A673 (cell line): ENCODE measurements at regions not wholly inside any gene's neighbourhood (a gene's known extent, or its start where the extent isn't known, plus 50 kb on each side); places are given as distances from the start of the nearest gene placed in this dataset.

Experiments used
- BruUV-seq: library from RNA; stranded (reverse); fragments of 400-500 nt; replicated peaks from 2 replicates; lab custom pipeline; 2021; lab: Mats Ljungman, UMichigan
- CTCF ChIA-PET: fragments of 300-600 bp; sonication (Branson Sonifier 250); formaldehyde crosslinking; loops from one replicate; lab custom pipeline; 2022; ENCODE audit warnings: antibody characterized with exemption; lab: Charles Lee
- POLR2A ChIA-PET: fragments of 300-600 bp; sonication (Branson Sonifier 250); formaldehyde crosslinking; loops from one replicate; lab custom pipeline; 2022; ENCODE audit warnings: antibody characterized with exemption; ENCODE audit not compliant: low non-redundant PET; lab: Charles Lee
- DNase-seq: peaks from one replicate; pipeline ENCODE4 v3.0.0-alpha.2; 2015; ENCODE audit warnings: low spot score
- H3K27ac ChIP-seq: fragments of 200-600 bp; sonication (generic); 2 replicates; pipeline ENCODE4 v1.5.1; 2016; ENCODE audit warnings: mixed run types, low read depth, mild to moderate bottlenecking, mixed read lengths, antibody characterized with exemption, low read length; ENCODE audit not compliant: poor library complexity, severe bottlenecking
- H3K27me3 ChIP-seq: fragments of 200-600 bp; sonication (generic); replicated peaks from 2 replicates; pipeline ENCODE4 v1.6.1; 2017; ENCODE audit warnings: mixed run types, low read depth, mild to moderate bottlenecking, mixed read lengths, antibody characterized with exemption, low read length; ENCODE audit not compliant: insufficient read depth, poor library complexity
- H3K36me3 ChIP-seq: fragments of 200-600 bp; sonication (generic); 2 replicates; pipeline ENCODE4 v1.6.1; 2016; ENCODE audit warnings: mixed run types, mild to moderate bottlenecking, mixed read lengths, antibody characterized with exemption, low read length; ENCODE audit not compliant: insufficient read depth, poor library complexity, severe bottlenecking
- H3K4me1 ChIP-seq: fragments of 200-600 bp; sonication (generic); 2 replicates; pipeline ENCODE4 v1.6.1; 2017; ENCODE audit warnings: mixed run types, mild to moderate bottlenecking, mixed read lengths, antibody characterized with exemption, low read length; ENCODE audit not compliant: insufficient read depth, poor library complexity, severe bottlenecking
- H3K4me3 ChIP-seq: fragments of 200-600 bp; sonication (generic); 2 replicates; pipeline ENCODE4 v1.5.1; 2016; ENCODE audit warnings: low read depth, mixed run types, mild to moderate bottlenecking, mixed read lengths, low read length; ENCODE audit not compliant: poor library complexity, severe bottlenecking
- H3K9me3 ChIP-seq: fragments of 200-600 bp; sonication (generic); 2 replicates; pipeline ENCODE4 v1.6.1; 2016; ENCODE audit warnings: mixed run types, low read depth, mild to moderate bottlenecking, mixed read lengths, antibody characterized with exemption, low read length; ENCODE audit not compliant: poor library complexity, severe bottlenecking
- EZH2 ChIP-seq: fragments of 200-600 bp; sonication (generic); IDR thresholded peaks from 2 replicates; pipeline ENCODE4 v1.6.1; 2017; ENCODE audit warnings: borderline replicate concordance, low read depth, mild to moderate bottlenecking, mixed read lengths, antibody characterized with exemption, low read length; ENCODE audit not compliant: poor library complexity, severe bottlenecking
- intact Hi-C: fragments of 100-400 bp; cut with micrococcal nuclease; formaldehyde crosslinking; loops from one replicate; pipeline ENCODE4 v1.10.0; 2022; ENCODE audit not compliant: unreplicated experiment
- TF ChIP-seq, protein P1 (sequence below): fragments of 300-800, 200-600 bp; sonication (generic); conservative IDR thresholded peaks from 2 replicates; pipeline ENCODE4 v1.5.1; 2017; ENCODE audit warnings: low read depth, mild to moderate bottlenecking, antibody characterized with exemption, low read length, moderate library complexity, mixed read lengths

DNA sequence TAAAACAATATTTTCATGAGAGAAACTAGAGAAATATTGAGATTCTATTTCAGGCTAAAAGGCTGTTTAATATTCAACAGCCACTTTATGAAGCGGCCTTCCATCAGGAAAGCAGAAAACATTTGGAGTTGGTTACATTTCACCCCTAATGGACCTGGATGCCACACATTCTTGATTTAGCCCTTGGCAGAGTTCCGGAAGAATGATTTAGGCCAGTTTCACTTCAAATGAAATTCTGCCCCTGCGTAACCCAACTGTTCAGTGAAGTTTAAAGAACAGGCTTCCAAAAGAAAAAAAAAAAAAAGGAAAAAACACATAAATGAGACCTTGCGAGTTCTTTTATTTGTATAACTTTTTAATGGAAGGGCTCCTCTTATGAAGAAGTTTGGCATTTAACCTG, 239.2 kb upstream of the AKR1E2 start:
- Histone ChIP-seq H3K4me1 (no peaks in the 10 kb centered on the region), H3K9me3 (no peaks in the 10 kb centered on the region), H3K36me3 (no peaks in the 10 kb centered on the region), H3K27me3 (peaks cover 40% of the 10 kb centered on the region), H3K4me3 (no peak overlapping the region), H3K27ac (no peak overlapping the region)
- POLR2A ChIA-PET: no interaction called here
- DNase-seq: no peak
- BruUV-seq: no TSS peak
- intact Hi-C loops: no loop called here
- CTCF ChIA-PET: no interaction called here
- TF ChIP-seq EZH2: no peak
- TF ChIP-seq, protein P1, sequence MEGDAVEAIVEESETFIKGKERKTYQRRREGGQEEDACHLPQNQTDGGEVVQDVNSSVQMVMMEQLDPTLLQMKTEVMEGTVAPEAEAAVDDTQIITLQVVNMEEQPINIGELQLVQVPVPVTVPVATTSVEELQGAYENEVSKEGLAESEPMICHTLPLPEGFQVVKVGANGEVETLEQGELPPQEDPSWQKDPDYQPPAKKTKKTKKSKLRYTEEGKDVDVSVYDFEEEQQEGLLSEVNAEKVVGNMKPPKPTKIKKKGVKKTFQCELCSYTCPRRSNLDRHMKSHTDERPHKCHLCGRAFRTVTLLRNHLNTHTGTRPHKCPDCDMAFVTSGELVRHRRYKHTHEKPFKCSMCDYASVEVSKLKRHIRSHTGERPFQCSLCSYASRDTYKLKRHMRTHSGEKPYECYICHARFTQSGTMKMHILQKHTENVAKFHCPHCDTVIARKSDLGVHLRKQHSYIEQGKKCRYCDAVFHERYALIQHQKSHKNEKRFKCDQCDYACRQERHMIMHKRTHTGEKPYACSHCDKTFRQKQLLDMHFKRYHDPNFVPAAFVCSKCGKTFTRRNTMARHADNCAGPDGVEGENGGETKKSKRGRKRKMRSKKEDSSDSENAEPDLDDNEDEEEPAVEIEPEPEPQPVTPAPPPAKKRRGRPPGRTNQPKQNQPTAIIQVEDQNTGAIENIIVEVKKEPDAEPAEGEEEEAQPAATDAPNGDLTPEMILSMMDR: no peak

DNA sequence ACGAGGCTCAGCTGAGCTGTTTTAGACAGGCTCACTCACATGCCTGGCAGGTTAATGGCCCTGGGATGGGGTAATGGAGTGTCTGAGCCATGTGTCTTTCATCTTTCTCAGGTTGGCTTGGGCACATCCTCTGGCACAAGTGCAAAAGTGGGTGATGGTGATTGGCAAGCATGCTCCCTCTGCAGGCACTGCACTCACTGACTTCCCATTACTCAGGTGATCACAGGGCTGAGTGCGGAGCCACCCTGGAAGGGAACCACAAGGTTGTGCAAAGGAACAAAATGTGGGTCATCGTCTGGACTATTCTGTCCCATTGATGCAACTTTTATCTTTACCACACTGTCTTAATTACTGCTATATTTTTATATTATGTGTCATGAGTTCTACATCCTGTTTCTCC, 244.1 kb upstream of the AKR1E2 start:
- H3K27ac ChIP-seq: no peak overlapping the region
- no peak overlapping the region for H3K4me3 ChIP-seq
- CTCF ChIA-PET: no interaction called here
- no TSS peak for BruUV-seq
- intact Hi-C loops: no loop called here
- TF ChIP-seq, protein P1: no peak
- TF ChIP-seq EZH2: no peak
- no peaks in the 10 kb centered on the region for H3K9me3 ChIP-seq
- no peaks in the 10 kb centered on the region for H3K4me1 ChIP-seq
- POLR2A ChIA-PET: no interaction called here
- no peak for DNase-seq
- peaks cover 28% of the 10 kb centered on the region for H3K27me3 ChIP-seq
- H3K36me3 ChIP-seq: no peaks in the 10 kb centered on the region

DNA sequence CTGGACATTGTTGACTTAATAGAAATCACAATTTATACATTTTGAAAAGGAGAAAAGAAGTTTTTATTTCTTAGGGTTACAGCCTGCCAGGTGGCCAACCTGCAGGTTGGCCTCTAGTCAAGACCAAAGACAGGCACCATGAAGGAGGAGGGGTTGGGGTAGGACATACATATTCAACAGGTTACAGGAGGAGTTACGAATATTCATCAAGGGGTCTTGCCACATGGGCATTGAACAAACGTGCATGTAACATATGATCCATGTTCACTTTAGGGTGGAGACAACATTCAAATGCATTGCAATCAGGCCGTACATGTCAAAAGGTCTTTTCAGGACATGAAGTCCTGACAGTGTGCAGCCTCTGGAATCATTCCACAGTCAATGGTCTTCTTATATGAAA, 246.2 kb upstream of the AKR1E2 start:
- POLR2A ChIA-PET: no interaction called here
- intact Hi-C loops: no loop called here
- CTCF ChIA-PET: no interaction called here
- TF ChIP-seq EZH2: no peak
- TF ChIP-seq, protein P1: no peak
- H3K27me3 ChIP-seq: peaks cover 40% of the 10 kb centered on the region
- BruUV-seq: no TSS peak
- no peaks in the 10 kb centered on the region for H3K36me3 ChIP-seq
- no peak overlapping the region for H3K27ac ChIP-seq
- no peaks in the 10 kb centered on the region for H3K9me3 ChIP-seq
- DNase-seq: no peak
- H3K4me1 ChIP-seq: no peaks in the 10 kb centered on the region
- H3K4me3 ChIP-seq: no peak overlapping the region
